ENCODE measurements at regions not wholly inside any gene's neighbourhood (a gene's known extent, or its start where the extent isn't known, plus 50 kb on each side); places are given as distances from the start of the nearest gene placed in this dataset.

- TF ChIP-seq EZH2phosphoT487 (IDR thresholded peaks at IDR 0.05; ENCODE audit: borderline replicate concordance) (no peak), CTCF (IDR thresholded peaks at IDR 0.05 in 2 of 3, conservative IDR thresholded peaks at IDR 0.05 in 1 of 3; ENCODE audit: borderline replicate concordance in 1 of 3, insufficient read depth in 1 of 3, low read depth in 2 of 3, low read length in 2 of 3) (no peak), POLR2A (IDR thresholded peaks at IDR 0.05; ENCODE audit: borderline replicate concordance, extremely low read depth, insufficient read depth, insufficient read length) (no peak)
These were observed 143.6 kb upstream of the ZCCHC13 start for GRCh38 chrX:74160358-74160757.
